Transverse colon (tissue), 4 donors: ENCODE measurements at regions not wholly inside any gene's neighbourhood (a gene's known extent, or its start where the extent isn't known, plus 50 kb on each side); places are given as distances from the start of the nearest gene placed in this dataset.
"Not testable (repeated sequence)": the region's sequence is repeated elsewhere in the genome, so short reads cannot be mapped to it uniquely, and the experiment has no call there.

Source experiments
- CTCF ChIP-seq, 5 experiments: fragments of 200-600 bp in 3 of 5; fragments of 450-650 bp in 2 of 5; sonication (generic) in 3 of 5; IDR thresholded peaks; 1 replicate in 2 of 5; 2 replicates in 3 of 5; pipeline ENCODE4 v1.5.1; 2016 to 2017; ENCODE audit warnings: antibody characterized with exemption in 5 of 5, inconsistent platforms in 3 of 5, mild to moderate bottlenecking in 2 of 5, moderate library complexity in 1 of 5
- EP300 ChIP-seq: sonication (generic); formaldehyde crosslinking; IDR thresholded peaks from one replicate; pipeline ENCODE4 v1.6.1; 2017; ENCODE audit warnings: antibody characterized with exemption, low read depth
- POLR2A ChIP-seq: fragments of 450-650 bp; IDR thresholded peaks from one replicate; pipeline ENCODE4 v1.6.1; 2016; ENCODE audit warnings: antibody characterized with exemption, mild to moderate bottlenecking, moderate library complexity
- POLR2AphosphoS5 ChIP-seq, 3 donors: sonication (generic); formaldehyde crosslinking; IDR thresholded peaks; one replicate each; pipeline ENCODE4 v1.6.1; 2016; ENCODE audit warnings: antibody characterized with exemption in 3 of 3

DNA sequence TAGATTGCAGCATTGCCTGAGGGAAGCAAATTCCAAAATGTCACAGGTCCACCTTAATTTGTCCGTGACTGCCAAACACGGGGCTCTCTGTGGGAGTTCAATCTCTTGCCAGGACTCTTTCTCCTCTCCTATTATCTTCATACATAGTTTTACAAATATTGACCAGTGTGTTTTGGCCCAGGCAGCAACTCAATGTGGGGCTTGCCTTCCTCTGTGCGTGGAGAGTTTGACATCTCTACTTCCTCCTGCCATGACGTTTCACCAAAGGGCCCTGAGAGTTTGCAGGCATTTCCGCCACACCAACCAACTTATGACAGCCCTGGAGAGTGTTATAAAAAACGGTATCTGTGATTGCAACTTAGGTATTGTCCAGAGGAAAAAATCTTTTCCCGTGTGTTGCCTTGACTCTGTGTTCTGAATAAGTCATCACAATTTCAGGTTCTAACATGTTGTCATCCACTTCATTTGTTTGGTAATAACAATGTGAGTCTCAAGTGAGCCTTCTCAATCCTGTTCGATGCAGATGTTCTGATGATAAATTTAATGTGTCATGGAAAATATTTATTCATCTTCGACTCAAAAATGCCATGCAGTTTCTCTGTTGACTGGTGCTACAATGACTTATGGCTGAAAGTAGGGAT is 106.0 kb downstream of the PWWP3B start:
- not testable (repeated sequence) for TF ChIP-seq CTCF (IDR thresholded peaks at IDR 0.05); POLR2AphosphoS5 (IDR thresholded peaks at IDR 0.05); POLR2A; EP300
